ENCODE measurements at regions not wholly inside any gene's neighbourhood (a gene's known extent, or its start where the extent isn't known, plus 50 kb on each side); places are given as distances from the start of the nearest gene placed in this dataset.

DNA sequence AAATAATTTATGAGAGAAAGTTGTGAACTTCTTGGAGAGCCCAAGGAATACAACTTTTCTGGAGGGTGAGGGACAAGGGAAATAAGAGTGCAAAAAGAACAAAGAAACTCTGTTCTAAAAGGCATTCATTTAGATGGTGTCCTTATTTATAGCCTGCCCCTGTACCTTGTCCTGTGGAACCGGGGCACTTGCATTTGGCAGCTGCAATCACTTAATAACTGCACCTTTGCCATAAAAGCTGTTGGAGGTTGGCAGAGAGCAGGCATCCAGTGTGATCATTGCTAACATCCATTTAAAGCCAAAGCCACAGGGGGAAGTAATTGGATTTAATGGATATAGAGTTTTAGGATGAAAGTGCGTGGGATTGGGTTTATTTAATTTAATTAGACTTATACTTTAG lies 50.8 kb upstream of the SGK1 start:
- TF ChIP-seq, protein P1, sequence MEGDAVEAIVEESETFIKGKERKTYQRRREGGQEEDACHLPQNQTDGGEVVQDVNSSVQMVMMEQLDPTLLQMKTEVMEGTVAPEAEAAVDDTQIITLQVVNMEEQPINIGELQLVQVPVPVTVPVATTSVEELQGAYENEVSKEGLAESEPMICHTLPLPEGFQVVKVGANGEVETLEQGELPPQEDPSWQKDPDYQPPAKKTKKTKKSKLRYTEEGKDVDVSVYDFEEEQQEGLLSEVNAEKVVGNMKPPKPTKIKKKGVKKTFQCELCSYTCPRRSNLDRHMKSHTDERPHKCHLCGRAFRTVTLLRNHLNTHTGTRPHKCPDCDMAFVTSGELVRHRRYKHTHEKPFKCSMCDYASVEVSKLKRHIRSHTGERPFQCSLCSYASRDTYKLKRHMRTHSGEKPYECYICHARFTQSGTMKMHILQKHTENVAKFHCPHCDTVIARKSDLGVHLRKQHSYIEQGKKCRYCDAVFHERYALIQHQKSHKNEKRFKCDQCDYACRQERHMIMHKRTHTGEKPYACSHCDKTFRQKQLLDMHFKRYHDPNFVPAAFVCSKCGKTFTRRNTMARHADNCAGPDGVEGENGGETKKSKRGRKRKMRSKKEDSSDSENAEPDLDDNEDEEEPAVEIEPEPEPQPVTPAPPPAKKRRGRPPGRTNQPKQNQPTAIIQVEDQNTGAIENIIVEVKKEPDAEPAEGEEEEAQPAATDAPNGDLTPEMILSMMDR (IDR thresholded peaks at IDR 0.05), result no peak
- TF ChIP-seq EZH2phosphoT487 (IDR thresholded peaks at IDR 0.05), result no peak

All from neural progenitor cell (in vitro differentiated cells).